Psoas muscle (tissue), 7 donors: ENCODE measurements at regions not wholly inside any gene's neighbourhood (a gene's known extent, or its start where the extent isn't known, plus 50 kb on each side); places are given as distances from the start of the nearest gene placed in this dataset.

Experiments used
- ATAC-seq, 4 donors: fragments of 200-7000 bp; cut with Tn5 transposase; one replicate each; pipeline ENCODE4 v1.9.1; 2020; ENCODE audit warnings: moderate library complexity in 3 of 4, mild to moderate bottlenecking in 2 of 4
- DNase-seq, 2 donors: peaks; one replicate each; pipeline ENCODE4 v3.0.0-alpha.2; 2020
- H3K27ac ChIP-seq: fragments of 200-600 bp; one replicate; pipeline ENCODE4 v1.8.0; 2022
- H3K27me3 ChIP-seq, 3 donors: fragments of 200-600 bp in 1 of 3; one replicate each; pipeline versions ENCODE4 v1.6.1 to v1.8.0; 2013 to 2022; ENCODE audit warnings: low read length in 2 of 3, mild to moderate bottlenecking in 2 of 3, moderate library complexity in 1 of 3; ENCODE audit not compliant: insufficient read depth in 3 of 3
- H3K36me3 ChIP-seq, 2 donors: fragments of 200-600 bp in 1 of 2; one replicate each; pipeline versions ENCODE4 v1.6.1 to v1.8.0; 2013 to 2022; ENCODE audit warnings: low read depth in 1 of 2, mild to moderate bottlenecking in 1 of 2, moderate library complexity in 1 of 2; ENCODE audit not compliant: insufficient read depth in 1 of 2
- H3K4me1 ChIP-seq: fragments of 200-600 bp; one replicate; pipeline ENCODE4 v1.8.0; 2022
- H3K4me3 ChIP-seq: fragments of 200-600 bp; one replicate; pipeline ENCODE4 v1.8.0; 2022; ENCODE audit warnings: mild to moderate bottlenecking
- H3K9me3 ChIP-seq: fragments of 200-600 bp; one replicate; pipeline ENCODE4 v1.8.0; 2022
- WGBS, 3 donors: extraction: QIAGEN DNeasy Blood & Tissue Kit; methylation state at CpG; one replicate each; pipeline versions ENCODE4 v1.1.6 to v1.1.7; 2013; 5-methylcytosine and 5-hydroxymethylcytosine counted together
- intact Hi-C, 2 donors: fragments of 100-400 bp; cut with DNase I; formaldehyde crosslinking; loops; one replicate each; pipeline versions ENCODE4 v1.11.0 to v1.14.2; 2022
- TF ChIP-seq, protein P1 (sequence below): fragments of 200-600 bp; IDR thresholded peaks from one replicate; pipeline ENCODE4 v1.8.0; 2022; ENCODE audit warnings: antibody characterized with exemption
- donor health status: healthy with polysubstance abuse.
- donor health status: DM: no; HTN: no; CAD: no; lungs with moderate emphysema.
- donor health status: Bipolar disorder and iron deficiency.
- donor health status: healthy.
- donor health status: DM: yes; HTN: yes; CAD: no.
- donor health status: DM: no; HTN: no; CAD: no.
- donor health status: DM: yes; HTN: yes; CAD: no.

DNA sequence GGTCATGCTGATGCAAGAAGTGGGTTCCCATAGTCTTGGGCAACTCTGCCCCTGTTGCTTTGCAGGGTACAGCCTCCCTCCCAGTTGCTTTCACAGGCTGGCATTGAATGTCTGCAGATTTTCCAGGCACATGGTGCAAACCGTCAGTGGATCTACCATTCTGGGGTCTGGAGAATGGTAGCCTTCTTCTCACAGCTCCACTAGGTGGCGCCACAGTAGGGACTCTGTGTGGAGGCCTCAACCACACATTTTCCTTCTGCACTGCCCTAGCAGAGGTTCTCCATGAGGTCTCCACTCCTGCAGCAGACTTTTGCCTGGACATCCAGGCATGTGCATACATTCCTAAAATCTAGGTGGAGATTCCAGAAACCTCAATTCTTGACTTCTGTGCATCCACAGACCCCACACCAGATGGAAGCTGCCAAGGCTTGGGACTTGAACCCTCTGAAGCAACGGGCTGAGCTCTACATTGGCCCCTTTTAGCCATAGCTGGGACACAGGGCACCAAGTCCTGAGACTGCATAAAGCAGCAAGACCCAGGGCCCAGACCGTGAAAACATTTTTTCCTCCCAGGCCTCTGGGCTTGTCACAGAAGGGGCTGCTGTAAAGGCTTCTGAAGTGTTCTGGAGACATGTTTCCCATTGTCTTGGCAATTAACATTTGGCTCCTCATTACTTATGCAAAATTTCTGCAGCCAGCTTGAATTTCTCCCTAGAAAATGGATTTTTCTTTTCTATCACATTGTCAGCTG is 466.2 kb upstream of the PBX1 start:
- H3K4me1 ChIP-seq, result no peaks in the 10 kb centered on the region
- H3K4me3 ChIP-seq, result no peak overlapping the region
- H3K9me3 ChIP-seq, result no peaks in the 10 kb centered on the region
- no peak for DNase-seq
- no peak for ATAC-seq
- no peaks in the 10 kb centered on the region for H3K36me3 ChIP-seq
- H3K27me3 ChIP-seq, result no peaks in the 10 kb centered on the region
- WGBS, 3 donors, result 71 to 82% (median 78%) methylated on average over 4 of the region's 4 CpGs
- intact Hi-C loops, result no loop called here
- TF ChIP-seq, protein P1, sequence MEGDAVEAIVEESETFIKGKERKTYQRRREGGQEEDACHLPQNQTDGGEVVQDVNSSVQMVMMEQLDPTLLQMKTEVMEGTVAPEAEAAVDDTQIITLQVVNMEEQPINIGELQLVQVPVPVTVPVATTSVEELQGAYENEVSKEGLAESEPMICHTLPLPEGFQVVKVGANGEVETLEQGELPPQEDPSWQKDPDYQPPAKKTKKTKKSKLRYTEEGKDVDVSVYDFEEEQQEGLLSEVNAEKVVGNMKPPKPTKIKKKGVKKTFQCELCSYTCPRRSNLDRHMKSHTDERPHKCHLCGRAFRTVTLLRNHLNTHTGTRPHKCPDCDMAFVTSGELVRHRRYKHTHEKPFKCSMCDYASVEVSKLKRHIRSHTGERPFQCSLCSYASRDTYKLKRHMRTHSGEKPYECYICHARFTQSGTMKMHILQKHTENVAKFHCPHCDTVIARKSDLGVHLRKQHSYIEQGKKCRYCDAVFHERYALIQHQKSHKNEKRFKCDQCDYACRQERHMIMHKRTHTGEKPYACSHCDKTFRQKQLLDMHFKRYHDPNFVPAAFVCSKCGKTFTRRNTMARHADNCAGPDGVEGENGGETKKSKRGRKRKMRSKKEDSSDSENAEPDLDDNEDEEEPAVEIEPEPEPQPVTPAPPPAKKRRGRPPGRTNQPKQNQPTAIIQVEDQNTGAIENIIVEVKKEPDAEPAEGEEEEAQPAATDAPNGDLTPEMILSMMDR, result no peak
- no peak overlapping the region for H3K27ac ChIP-seq

DNA sequence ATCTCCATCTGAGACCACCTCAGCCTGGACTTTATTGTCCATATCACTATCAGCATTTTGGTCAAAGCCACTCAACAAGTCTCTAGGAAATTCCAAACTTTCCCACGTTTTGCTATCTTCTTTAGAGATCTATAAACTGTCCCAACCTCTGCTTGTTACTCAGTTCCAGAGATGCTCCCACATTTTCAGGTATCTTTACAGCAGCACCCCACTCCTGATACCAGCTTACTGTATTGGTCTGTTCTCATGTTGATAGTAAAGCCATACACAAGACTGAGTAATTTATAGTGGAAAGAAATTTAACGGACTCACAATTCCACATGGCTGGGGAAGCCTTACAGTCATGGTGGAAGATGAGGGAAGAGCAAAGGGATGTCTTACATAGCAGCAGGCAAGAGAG is 465.4 kb upstream of the PBX1 start:
- WGBS, 3 donors, result 81 to 84% (median 81%) methylated on average over 2 of the region's 2 CpGs
- no peaks in the 10 kb centered on the region for H3K9me3 ChIP-seq
- intact Hi-C loops, result no loop called here
- TF ChIP-seq, protein P1, result no peak
- ATAC-seq, result no peak
- H3K27ac ChIP-seq, result no peak overlapping the region
- DNase-seq, result no peak
- H3K36me3 ChIP-seq, result no peaks in the 10 kb centered on the region
- no peaks in the 10 kb centered on the region for H3K4me1 ChIP-seq
- no peak overlapping the region for H3K4me3 ChIP-seq
- no peaks in the 10 kb centered on the region for H3K27me3 ChIP-seq

DNA sequence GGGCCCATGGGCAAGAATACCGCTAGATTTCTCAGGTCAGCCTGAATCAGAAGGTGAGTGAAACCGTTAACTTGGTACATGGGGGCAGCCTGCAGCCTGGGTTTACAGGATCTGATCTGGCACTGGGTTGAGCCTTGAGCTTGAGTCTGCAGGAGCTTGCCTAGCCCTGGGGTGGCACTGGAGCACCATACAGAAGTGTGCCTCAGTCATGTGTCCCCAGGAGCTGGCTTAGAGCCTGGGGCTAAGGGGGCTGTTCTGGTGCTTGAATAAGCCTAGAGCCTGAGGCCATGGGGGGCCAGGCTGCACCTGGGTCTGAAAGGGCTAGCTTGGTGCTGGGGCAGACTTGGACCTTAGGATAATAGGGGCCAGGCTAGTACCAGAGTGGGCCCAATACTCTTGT is 457.2 kb upstream of the PBX1 start:
- 93 to 100% (median 97%) methylated on average over 2 of the region's 2 CpGs for WGBS, 3 donors
- Histone ChIP-seq H3K4me1 (no peaks in the 10 kb centered on the region), H3K27ac (no peak overlapping the region), H3K36me3 (no peaks in the 10 kb centered on the region), H3K27me3 (no peaks in the 10 kb centered on the region), H3K4me3 (no peak overlapping the region), H3K9me3 (peaks cover 6% of the 10 kb centered on the region)
- ATAC-seq (no peak), DNase-seq (no peak)
- intact Hi-C loops, result no loop called here
- TF ChIP-seq, protein P1, result no peak

DNA sequence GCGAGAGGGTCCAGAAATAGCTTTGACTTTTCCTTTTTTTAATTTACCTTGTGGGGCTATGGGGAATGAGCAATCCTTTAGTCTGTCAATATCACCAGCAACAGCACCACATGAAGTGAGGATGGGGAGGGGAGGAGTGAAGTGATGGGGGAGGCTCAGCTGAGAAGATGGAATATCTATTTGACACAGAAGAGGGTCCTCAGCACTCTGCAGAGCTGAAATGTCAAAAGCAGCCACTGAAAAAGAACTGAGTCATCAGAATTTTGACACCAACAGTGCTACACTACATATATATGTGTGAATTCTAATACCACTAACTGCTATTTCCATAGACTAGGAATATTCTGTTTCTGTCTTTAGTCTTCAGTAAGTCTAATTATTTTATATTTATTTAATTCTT is 427.0 kb upstream of the PBX1 start:
- TF ChIP-seq, protein P1, result no peak
- DNase-seq (no peak), ATAC-seq (no peak)
- H3K9me3 ChIP-seq, result peaks cover 4% of the 10 kb centered on the region
- no peak overlapping the region for H3K27ac ChIP-seq
- H3K27me3 ChIP-seq, result no peaks in the 10 kb centered on the region
- H3K36me3 ChIP-seq, result no peaks in the 10 kb centered on the region
- 70 to 81% (median 76%) methylated on average over 1 of the region's 1 CpG for WGBS, 3 donors
- no peaks in the 10 kb centered on the region for H3K4me1 ChIP-seq
- no peak overlapping the region for H3K4me3 ChIP-seq
- intact Hi-C loops, result no loop called here
